ENCODE measurements at regions not wholly inside any gene's neighbourhood (a gene's known extent, or its start where the extent isn't known, plus 50 kb on each side); places are given as distances from the start of the nearest gene placed in this dataset.

- Histone ChIP-seq H3K4me3 (replicated peaks; ENCODE audit: low read depth, low read length) (no peak overlapping the region), H3K27me3 (replicated peaks; ENCODE audit: control insufficient read depth, insufficient read depth, low read length) (no peaks in the 10 kb centered on the region), H3K36me3 (ENCODE audit: control insufficient read depth, insufficient read depth, low read length) (no peaks in the 10 kb centered on the region)
- TF ChIP-seq CTCF (IDR thresholded peaks at IDR 0.05; ENCODE audit: insufficient read depth, low read length, poor library complexity, severe bottlenecking), result no peak
- DNase-seq (ENCODE audit: extremely low read depth, insufficient read length), result no peak
Measured at GRCh38 chrX:4881277-4881676, 1167.8 kb upstream of the PRKX start.

- Histone ChIP-seq H3K4me3 (replicated peaks; ENCODE audit: low read depth, low read length) (no peak overlapping the region), H3K27me3 (replicated peaks; ENCODE audit: control insufficient read depth, insufficient read depth, low read length) (no peaks in the 10 kb centered on the region), H3K36me3 (ENCODE audit: control insufficient read depth, insufficient read depth, low read length) (no peaks in the 10 kb centered on the region)
- DNase-seq (ENCODE audit: extremely low read depth, insufficient read length), result no peak
- TF ChIP-seq CTCF (IDR thresholded peaks at IDR 0.05; ENCODE audit: insufficient read depth, low read length, poor library complexity, severe bottlenecking), result no peak
Measured at GRCh38 chrX:4878640-4879039, 1165.2 kb upstream of the PRKX start.

GRCh38 chrX:4876268-4876667 is 1162.8 kb upstream of the PRKX start:
- no peak for TF ChIP-seq CTCF (IDR thresholded peaks at IDR 0.05; ENCODE audit: insufficient read depth, low read length, poor library complexity, severe bottlenecking)
- no peaks in the 10 kb centered on the region for H3K36me3 ChIP-seq (ENCODE audit: control insufficient read depth, insufficient read depth, low read length)

GRCh38 chrX:4851534-4851933 is 1138.1 kb upstream of the PRKX start:
- TF ChIP-seq CTCF (IDR thresholded peaks at IDR 0.05; ENCODE audit: insufficient read depth, low read length, poor library complexity, severe bottlenecking), result no peak
- no peak for DNase-seq (ENCODE audit: extremely low read depth, insufficient read length)
- no peaks in the 10 kb centered on the region for H3K36me3 ChIP-seq (ENCODE audit: control insufficient read depth, insufficient read depth, low read length)
- no peaks in the 10 kb centered on the region for H3K27me3 ChIP-seq (replicated peaks; ENCODE audit: control insufficient read depth, insufficient read depth, low read length)
- no peak overlapping the region for H3K4me3 ChIP-seq (replicated peaks; ENCODE audit: low read depth, low read length)

More at GRCh38 chrX:4876268-4876667, 1162.8 kb upstream of the PRKX start:
- DNase-seq (ENCODE audit: extremely low read depth, insufficient read length), result no peak
- Histone ChIP-seq H3K4me3 (replicated peaks; ENCODE audit: low read depth, low read length) (no peak overlapping the region), H3K27me3 (replicated peaks; ENCODE audit: control insufficient read depth, insufficient read depth, low read length) (no peaks in the 10 kb centered on the region)

GRCh38 chrX:4850312-4850711 is 1136.9 kb upstream of the PRKX start:
- no peak for DNase-seq (ENCODE audit: extremely low read depth, insufficient read length)
- TF ChIP-seq CTCF (IDR thresholded peaks at IDR 0.05; ENCODE audit: insufficient read depth, low read length, poor library complexity, severe bottlenecking), result no peak
- H3K27me3 ChIP-seq (replicated peaks; ENCODE audit: control insufficient read depth, insufficient read depth, low read length), result no peaks in the 10 kb centered on the region
- no peak overlapping the region for H3K4me3 ChIP-seq (replicated peaks; ENCODE audit: low read depth, low read length)
- H3K36me3 ChIP-seq (ENCODE audit: control insufficient read depth, insufficient read depth, low read length), result no peaks in the 10 kb centered on the region

- Histone ChIP-seq H3K27me3 (replicated peaks; ENCODE audit: control insufficient read depth, insufficient read depth, low read length) (no peaks in the 10 kb centered on the region), H3K4me3 (replicated peaks; ENCODE audit: low read depth, low read length) (no peak overlapping the region), H3K36me3 (ENCODE audit: control insufficient read depth, insufficient read depth, low read length) (no peaks in the 10 kb centered on the region)
- no peak for TF ChIP-seq CTCF (IDR thresholded peaks at IDR 0.05; ENCODE audit: insufficient read depth, low read length, poor library complexity, severe bottlenecking)
- DNase-seq (ENCODE audit: extremely low read depth, insufficient read length), result no peak
Measured at GRCh38 chrX:4844376-4844775, 1130.9 kb upstream of the PRKX start.

Data from GM06990 (cell line).